SK-N-SH treated with all-trans-retinoic acid at 6 μM for 48 hours (cell line): ENCODE measurements at regions not wholly inside any gene's neighbourhood (a gene's known extent, or its start where the extent isn't known, plus 50 kb on each side); places are given as distances from the start of the nearest gene placed in this dataset.

Experiments used
- ATAC-seq: fragments of 200-7000 bp; cut with Tn5 transposase; 3 replicates; pipeline ENCODE4 v1.9.1; 2020; ENCODE audit warnings: mild to moderate bottlenecking, moderate library complexity
- ARNTL ChIP-seq: fragments of 450-650 bp; formaldehyde crosslinking; IDR thresholded peaks from 2 replicates; pipeline ENCODE4 v1.5.0; 2020; ENCODE audit warnings: low read depth, mild to moderate bottlenecking, moderate library complexity, borderline replicate concordance
- BACH2 ChIP-seq: fragments of 250-450 bp; sonication (Bioruptor Pico); IDR thresholded peaks from 2 replicates; pipeline ENCODE4 v1.9.0; 2021; ENCODE audit warnings: mild to moderate bottlenecking, borderline replicate concordance
- CREB5 ChIP-seq: fragments of 250-450 bp; sonication (Bioruptor Pico); IDR thresholded peaks from 2 replicates; pipeline ENCODE4 v1.5.1; 2020; ENCODE audit warnings: low read depth, mild to moderate bottlenecking, moderate library complexity
- CSDC2 ChIP-seq: fragments of 250-450 bp; sonication (Bioruptor Pico); IDR thresholded peaks from 2 replicates; pipeline ENCODE4 v1.5.0; 2020; ENCODE audit warnings: mild to moderate bottlenecking, moderate library complexity
- ESRRG ChIP-seq: fragments of 250-450 bp; sonication (Bioruptor Pico); IDR thresholded peaks from 2 replicates; pipeline ENCODE4 v1.6.1; 2021; ENCODE audit warnings: mild to moderate bottlenecking
- GLIS3 ChIP-seq: fragments of 250-450 bp; sonication (Bioruptor Pico); IDR thresholded peaks from 2 replicates; pipeline ENCODE4 v1.5.0; 2020; ENCODE audit warnings: mild to moderate bottlenecking, moderate library complexity
- ISL1 ChIP-seq: fragments of 250-450 bp; sonication (Bioruptor Pico); IDR thresholded peaks from 2 replicates; pipeline ENCODE4 v2.1.2; 2022; ENCODE audit warnings: mild to moderate bottlenecking, moderate library complexity
- PPARA ChIP-seq: fragments of 250-450 bp; sonication (Bioruptor Pico); IDR thresholded peaks from 2 replicates; pipeline ENCODE4 v1.5.0; 2020; ENCODE audit warnings: mild to moderate bottlenecking, borderline replicate concordance
- RARB ChIP-seq: fragments of 250-450 bp; sonication (Bioruptor Pico); IDR thresholded peaks from 2 replicates; pipeline ENCODE4 v1.8.0; 2021; ENCODE audit warnings: mild to moderate bottlenecking, moderate library complexity
- SNAI2 ChIP-seq: fragments of 250-450 bp; sonication (Bioruptor Pico); IDR thresholded peaks from 2 replicates; pipeline ENCODE4 v1.5.0; 2020; ENCODE audit warnings: mild to moderate bottlenecking, moderate library complexity
- TCF4 ChIP-seq: fragments of 250-450 bp; sonication (Bioruptor Pico); IDR thresholded peaks from 2 replicates; pipeline ENCODE4 v1.8.0; 2021; ENCODE audit warnings: mild to moderate bottlenecking, moderate library complexity, borderline replicate concordance
- ZC3H10 ChIP-seq: fragments of 250-450 bp; sonication (Bioruptor Pico); IDR thresholded peaks from 2 replicates; pipeline ENCODE4 v1.5.1; 2021; ENCODE audit warnings: mild to moderate bottlenecking, moderate library complexity
- ZFP3 ChIP-seq: fragments of 250-450 bp; sonication (Bioruptor Pico); IDR thresholded peaks from 2 replicates; pipeline ENCODE4 v1.5.0; 2020; ENCODE audit warnings: mild to moderate bottlenecking, moderate library complexity
- ZFP30 ChIP-seq: fragments of 450-650 bp; formaldehyde crosslinking; IDR thresholded peaks from 2 replicates; pipeline ENCODE4 v1.5.0; 2022; ENCODE audit warnings: mild to moderate bottlenecking, moderate library complexity
- ZNF565 ChIP-seq: fragments of 450-650 bp; formaldehyde crosslinking; conservative IDR thresholded peaks from 2 replicates; pipeline ENCODE4 v1.5.0; 2020; ENCODE audit warnings: low read depth, mild to moderate bottlenecking, moderate library complexity
- ZNF70 ChIP-seq: fragments of 450-650 bp; formaldehyde crosslinking; IDR thresholded peaks from 2 replicates; pipeline ENCODE4 v1.5.0; 2020; ENCODE audit warnings: mild to moderate bottlenecking, moderate library complexity
- ZNF8 ChIP-seq: fragments of 450-650 bp; formaldehyde crosslinking; IDR thresholded peaks from 2 replicates; pipeline ENCODE4 v1.5.0; 2020; ENCODE audit warnings: mild to moderate bottlenecking, moderate library complexity
- TF ChIP-seq, protein P1 (sequence below): fragments of 250-450 bp; sonication (Bioruptor Pico); IDR thresholded peaks from 2 replicates; pipeline ENCODE4 v1.5.1; 2021; ENCODE audit warnings: mild to moderate bottlenecking, moderate library complexity
- TF ChIP-seq, protein P2 (sequence below): fragments of 250-450 bp; sonication (Bioruptor Pico); IDR thresholded peaks from 2 replicates; pipeline ENCODE4 v1.8.0; 2020; ENCODE audit warnings: mild to moderate bottlenecking, moderate library complexity, borderline replicate concordance
- TF ChIP-seq, protein P3 (sequence below): fragments of 250-450 bp; sonication (Bioruptor Pico); IDR thresholded peaks from 2 replicates; pipeline ENCODE4 v1.5.0; 2020; ENCODE audit warnings: mild to moderate bottlenecking, moderate library complexity

- TF ChIP-seq ZNF8 (CRISPR knock-in tag) = no peak
- no peak for TF ChIP-seq ZC3H10 (CRISPR knock-in tag)
- TF ChIP-seq, protein P1, sequence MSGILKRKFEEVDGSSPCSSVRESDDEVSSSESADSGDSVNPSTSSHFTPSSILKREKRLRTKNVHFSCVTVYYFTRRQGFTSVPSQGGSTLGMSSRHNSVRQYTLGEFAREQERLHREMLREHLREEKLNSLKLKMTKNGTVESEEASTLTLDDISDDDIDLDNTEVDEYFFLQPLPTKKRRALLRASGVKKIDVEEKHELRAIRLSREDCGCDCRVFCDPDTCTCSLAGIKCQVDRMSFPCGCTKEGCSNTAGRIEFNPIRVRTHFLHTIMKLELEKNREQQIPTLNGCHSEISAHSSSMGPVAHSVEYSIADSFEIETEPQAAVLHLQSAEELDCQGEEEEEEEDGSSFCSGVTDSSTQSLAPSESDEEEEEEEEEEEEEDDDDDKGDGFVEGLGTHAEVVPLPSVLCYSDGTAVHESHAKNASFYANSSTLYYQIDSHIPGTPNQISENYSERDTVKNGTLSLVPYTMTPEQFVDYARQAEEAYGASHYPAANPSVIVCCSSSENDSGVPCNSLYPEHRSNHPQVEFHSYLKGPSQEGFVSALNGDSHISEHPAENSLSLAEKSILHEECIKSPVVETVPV (CRISPR knock-in tag) = no peak
- TF ChIP-seq ZFP3 = no peak
- no peak for TF ChIP-seq CSDC2 (CRISPR knock-in tag)
- no peak for TF ChIP-seq ZNF70
- no peak for ATAC-seq
Measured at GRCh38 chr5:171661143-171661542, 124.5 kb upstream of the SMIM23 start.

DNA sequence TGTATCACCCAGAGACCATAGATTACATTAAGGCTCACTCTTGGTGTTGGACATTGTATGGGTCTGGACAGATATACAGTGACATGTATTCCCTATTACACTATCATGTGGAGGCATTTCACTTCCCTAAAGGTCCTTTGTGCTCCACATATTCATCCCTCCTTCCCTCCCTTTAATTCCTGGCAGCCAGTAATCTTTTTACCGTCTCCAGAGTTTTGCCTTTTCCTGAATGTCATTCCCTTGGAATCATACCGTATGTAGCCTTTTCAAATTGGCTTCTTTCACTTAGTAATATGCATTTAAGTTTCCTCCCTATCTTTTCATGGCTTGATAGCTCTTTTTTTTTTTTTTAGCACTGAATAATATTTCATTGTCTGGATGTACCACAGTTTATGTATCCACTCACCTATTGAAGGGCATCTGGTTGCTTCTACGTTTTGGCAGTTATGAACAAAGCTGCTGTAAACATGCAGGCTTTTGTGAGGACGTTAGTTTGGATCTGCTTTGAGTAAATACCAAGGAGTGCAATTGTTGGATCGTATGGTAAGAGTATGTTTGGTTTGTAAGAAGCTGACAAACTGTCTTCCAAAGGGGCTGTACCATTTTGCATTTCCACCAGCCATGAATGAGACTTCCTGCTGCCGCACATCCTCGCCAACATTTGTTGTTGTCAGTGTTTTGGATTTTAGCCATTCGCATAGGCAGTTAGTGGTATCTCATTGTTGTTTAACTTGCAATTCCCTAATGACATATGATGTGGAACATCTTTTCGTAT, 122.1 kb upstream of the SMIM23 start:
- ATAC-seq = no peak
- no peak for TF ChIP-seq ISL1 (CRISPR knock-in tag)

DNA sequence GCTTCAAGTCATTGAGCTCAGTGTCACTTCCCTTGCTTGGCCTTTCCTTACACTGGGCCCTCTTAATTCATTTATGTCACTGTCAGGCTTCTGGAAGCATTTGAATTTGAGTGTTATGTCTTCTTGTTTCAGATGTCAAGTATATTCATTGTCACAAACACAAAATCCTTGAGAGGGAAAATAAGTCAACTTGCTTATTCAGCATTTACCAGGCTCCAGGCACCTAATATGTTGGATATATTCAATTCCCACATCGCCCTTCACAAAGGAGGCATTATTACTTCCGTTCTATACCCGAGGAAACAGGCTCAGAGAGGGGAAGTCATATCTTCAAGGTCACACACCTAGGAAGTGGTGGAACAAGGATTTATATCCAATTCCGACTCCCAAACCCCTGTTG, 121.1 kb upstream of the SMIM23 start:
- no peak for ATAC-seq
- no peak for TF ChIP-seq CSDC2 (CRISPR knock-in tag)
- no peak for TF ChIP-seq ARNTL (CRISPR knock-in tag)
- TF ChIP-seq, protein P2, sequence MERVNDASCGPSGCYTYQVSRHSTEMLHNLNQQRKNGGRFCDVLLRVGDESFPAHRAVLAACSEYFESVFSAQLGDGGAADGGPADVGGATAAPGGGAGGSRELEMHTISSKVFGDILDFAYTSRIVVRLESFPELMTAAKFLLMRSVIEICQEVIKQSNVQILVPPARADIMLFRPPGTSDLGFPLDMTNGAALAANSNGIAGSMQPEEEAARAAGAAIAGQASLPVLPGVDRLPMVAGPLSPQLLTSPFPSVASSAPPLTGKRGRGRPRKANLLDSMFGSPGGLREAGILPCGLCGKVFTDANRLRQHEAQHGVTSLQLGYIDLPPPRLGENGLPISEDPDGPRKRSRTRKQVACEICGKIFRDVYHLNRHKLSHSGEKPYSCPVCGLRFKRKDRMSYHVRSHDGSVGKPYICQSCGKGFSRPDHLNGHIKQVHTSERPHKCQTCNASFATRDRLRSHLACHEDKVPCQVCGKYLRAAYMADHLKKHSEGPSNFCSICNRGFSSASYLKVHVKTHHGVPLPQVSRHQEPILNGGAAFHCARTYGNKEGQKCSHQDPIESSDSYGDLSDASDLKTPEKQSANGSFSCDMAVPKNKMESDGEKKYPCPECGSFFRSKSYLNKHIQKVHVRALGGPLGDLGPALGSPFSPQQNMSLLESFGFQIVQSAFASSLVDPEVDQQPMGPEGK (CRISPR knock-in tag) = no peak
- no peak for TF ChIP-seq ZFP30 (CRISPR knock-in tag)

DNA sequence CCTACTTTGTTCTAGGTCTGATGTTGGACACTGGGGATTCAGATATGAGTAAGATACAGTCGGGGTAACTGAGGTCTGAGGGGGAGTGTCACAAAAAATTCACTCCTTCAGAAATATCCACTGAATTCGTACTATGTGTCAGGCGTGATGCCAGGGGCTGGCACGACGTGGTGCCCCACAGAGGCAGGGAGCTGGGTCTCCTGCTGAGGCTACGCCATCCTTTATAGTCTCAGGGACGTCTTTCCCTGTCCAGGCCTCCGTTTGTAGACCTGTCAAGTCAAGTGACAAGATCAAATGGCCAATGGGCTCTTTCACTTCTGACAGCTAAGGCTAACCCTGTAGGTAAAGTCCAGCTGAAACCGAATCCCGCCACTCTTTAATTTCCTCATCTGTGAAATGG, 118.8 kb upstream of the SMIM23 start:
- no peak for ATAC-seq
- TF ChIP-seq CREB5 (CRISPR knock-in tag) (no peak), BACH2 (CRISPR knock-in tag) (no peak), ZC3H10 (CRISPR knock-in tag) (no peak), ZFP30 (CRISPR knock-in tag) (no peak), PPARA (no peak), ESRRG (CRISPR knock-in tag) (no peak), ZNF8 (CRISPR knock-in tag) (no peak)
- TF ChIP-seq, protein P3, sequence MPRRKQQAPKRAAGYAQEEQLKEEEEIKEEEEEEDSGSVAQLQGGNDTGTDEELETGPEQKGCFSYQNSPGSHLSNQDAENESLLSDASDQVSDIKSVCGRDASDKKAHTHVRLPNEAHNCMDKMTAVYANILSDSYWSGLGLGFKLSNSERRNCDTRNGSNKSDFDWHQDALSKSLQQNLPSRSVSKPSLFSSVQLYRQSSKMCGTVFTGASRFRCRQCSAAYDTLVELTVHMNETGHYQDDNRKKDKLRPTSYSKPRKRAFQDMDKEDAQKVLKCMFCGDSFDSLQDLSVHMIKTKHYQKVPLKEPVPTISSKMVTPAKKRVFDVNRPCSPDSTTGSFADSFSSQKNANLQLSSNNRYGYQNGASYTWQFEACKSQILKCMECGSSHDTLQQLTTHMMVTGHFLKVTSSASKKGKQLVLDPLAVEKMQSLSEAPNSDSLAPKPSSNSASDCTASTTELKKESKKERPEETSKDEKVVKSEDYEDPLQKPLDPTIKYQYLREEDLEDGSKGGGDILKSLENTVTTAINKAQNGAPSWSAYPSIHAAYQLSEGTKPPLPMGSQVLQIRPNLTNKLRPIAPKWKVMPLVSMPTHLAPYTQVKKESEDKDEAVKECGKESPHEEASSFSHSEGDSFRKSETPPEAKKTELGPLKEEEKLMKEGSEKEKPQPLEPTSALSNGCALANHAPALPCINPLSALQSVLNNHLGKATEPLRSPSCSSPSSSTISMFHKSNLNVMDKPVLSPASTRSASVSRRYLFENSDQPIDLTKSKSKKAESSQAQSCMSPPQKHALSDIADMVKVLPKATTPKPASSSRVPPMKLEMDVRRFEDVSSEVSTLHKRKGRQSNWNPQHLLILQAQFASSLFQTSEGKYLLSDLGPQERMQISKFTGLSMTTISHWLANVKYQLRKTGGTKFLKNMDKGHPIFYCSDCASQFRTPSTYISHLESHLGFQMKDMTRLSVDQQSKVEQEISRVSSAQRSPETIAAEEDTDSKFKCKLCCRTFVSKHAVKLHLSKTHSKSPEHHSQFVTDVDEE (CRISPR knock-in tag) = no peak

- TF ChIP-seq ZNF8 (CRISPR knock-in tag) (no peak), SNAI2 (no peak)
- ATAC-seq = peak; percentile 44
Measured at GRCh38 chr5:171667341-171668096, 118.1 kb upstream of the SMIM23 start.

GRCh38 chr5:171668097-171668412, 117.6 kb upstream of the SMIM23 start:
- no peak for ATAC-seq
- TF ChIP-seq GLIS3 (CRISPR knock-in tag) (no peak), ESRRG (CRISPR knock-in tag) (no peak), SNAI2 (no peak), RARB (no peak), ZC3H10 (CRISPR knock-in tag) (no peak), ZNF565 (CRISPR knock-in tag) (no peak), ZNF8 (CRISPR knock-in tag) (no peak), PPARA (no peak), ZFP30 (CRISPR knock-in tag) (no peak), TCF4 (CRISPR knock-in tag) (no peak)
- TF ChIP-seq, protein P3 (CRISPR knock-in tag) = no peak
